HEK293 (cell line): ENCODE measurements at regions not wholly inside any gene's neighbourhood (a gene's known extent, or its start where the extent isn't known, plus 50 kb on each side); places are given as distances from the start of the nearest gene placed in this dataset.

Experiments
- CTCF ChIA-PET: fragments of 350-600 bp; formaldehyde crosslinking; extraction: SDS; loops from one replicate; lab custom pipeline; 2021; ENCODE audit warnings: antibody characterized with exemption; lab: Yijun Ruan, JAX
- POLR2A ChIA-PET: fragments of 300-600 bp; formaldehyde crosslinking; extraction: SDS; loops from one replicate; lab custom pipeline; 2020; ENCODE audit warnings: antibody characterized with exemption, inconsistent platforms; lab: Yijun Ruan, JAX
- H3K27ac ChIP-seq: fragments of 200-500 bp; sonication (Bioruptor generic); 2 replicates; pipeline ENCODE4 v1.5.1; 2014; ENCODE audit warnings: low read depth, low read length, control low read depth, inconsistent platforms; ENCODE audit errors: extremely low read depth
- H3K36me3 ChIP-seq, 2 experiments: fragments of 200-500 bp in 1 of 2; sonication (Bioruptor generic) in 1 of 2; 1 replicate in 1 of 2; 2 replicates in 1 of 2; pipeline ENCODE4 v1.5.1; 2014 to 2017; ENCODE audit warnings: inconsistent platforms in 2 of 2, low read length in 2 of 2; ENCODE audit not compliant: control insufficient read depth in 2 of 2, insufficient read depth in 1 of 2
- H3K4me1 ChIP-seq: fragments of 200-500 bp; sonication (Bioruptor generic); 2 replicates; pipeline ENCODE4 v1.5.1; 2014; ENCODE audit warnings: mild to moderate bottlenecking, low read length, inconsistent platforms; ENCODE audit not compliant: control insufficient read depth, insufficient read depth
- H3K4me3 ChIP-seq: 2 replicates; pipeline ENCODE4 v1.5.1; 2011; ENCODE audit warnings: low read depth, mild to moderate bottlenecking, control low read depth, low read length, moderate library complexity
- H3K9me3 ChIP-seq: fragments of 200-500 bp; sonication (Bioruptor generic); 2 replicates; pipeline ENCODE4 v1.5.1; 2014; ENCODE audit warnings: low read depth, low read length, inconsistent platforms; ENCODE audit not compliant: control insufficient read depth, insufficient read depth
- CTCF ChIP-seq: fragments of 450-650 bp; formaldehyde crosslinking; IDR thresholded peaks from 2 replicates; pipeline ENCODE4 v1.5.1; 2016; ENCODE audit warnings: missing biosample characterization, missing genetic modification characterization
- ELK4 ChIP-seq: IDR thresholded peaks from 2 replicates; pipeline ENCODE4 v1.6.1; 2011; ENCODE audit warnings: mild to moderate bottlenecking, low read depth, low read length, borderline replicate concordance
- HOXC10 ChIP-seq: sonication (generic); formaldehyde crosslinking; IDR thresholded peaks from 2 replicates; pipeline ENCODE4 v1.8.1; 2023; ENCODE audit warnings: mild to moderate bottlenecking, missing genetic modification reagents
- HOXD13 ChIP-seq: sonication (generic); formaldehyde crosslinking; IDR thresholded peaks from 2 replicates; pipeline ENCODE4 v1.8.0; 2022; ENCODE audit warnings: missing genetic modification reagents, borderline replicate concordance
- KLF1 ChIP-seq: fragments of 450-650 bp; formaldehyde crosslinking; IDR thresholded peaks from 2 replicates; pipeline ENCODE4 v1.5.1; 2016; ENCODE audit warnings: missing biosample characterization, missing genetic modification characterization
- MZF1 ChIP-seq: fragments of 450-650 bp; formaldehyde crosslinking; IDR thresholded peaks from 2 replicates; pipeline ENCODE4 v1.5.1; 2017; ENCODE audit warnings: missing biosample characterization, missing genetic modification characterization, borderline replicate concordance
- OVOL3 ChIP-seq: fragments of 450-650 bp; formaldehyde crosslinking; IDR thresholded peaks from 2 replicates; pipeline ENCODE4 v1.5.1; 2016; ENCODE audit warnings: missing biosample characterization, missing genetic modification characterization
- TCF7L2 ChIP-seq: IDR thresholded peaks from 2 replicates; pipeline ENCODE4 v1.6.1; 2011; ENCODE audit warnings: low read depth, mild to moderate bottlenecking, inconsistent platforms, low read length, moderate library complexity, borderline replicate concordance
- ZBTB48 ChIP-seq: fragments of 450-650 bp; formaldehyde crosslinking; IDR thresholded peaks from 2 replicates; pipeline ENCODE4 v1.5.1; 2016; ENCODE audit warnings: missing biosample characterization, missing genetic modification characterization
- ZNF16 ChIP-seq: fragments of 450-650 bp; formaldehyde crosslinking; IDR thresholded peaks from 2 replicates; pipeline ENCODE4 v1.5.1; 2016; ENCODE audit warnings: low read depth, missing biosample characterization, missing genetic modification characterization
- ZNF169 ChIP-seq: fragments of 450-650 bp; formaldehyde crosslinking; IDR thresholded peaks from 2 replicates; pipeline ENCODE4 v1.5.1; 2016; ENCODE audit warnings: missing biosample characterization, missing genetic modification characterization
- ZNF202 ChIP-seq: fragments of 450-650 bp; formaldehyde crosslinking; IDR thresholded peaks from 2 replicates; pipeline ENCODE4 v1.5.1; 2016; ENCODE audit warnings: missing biosample characterization, missing genetic modification characterization, borderline replicate concordance
- ZNF274 ChIP-seq, 2 experiments: fragments of 200-500 bp in 1 of 2; fragments of 450-650 bp in 1 of 2; sonication (Bioruptor generic) in 1 of 2; formaldehyde crosslinking in 1 of 2; IDR thresholded peaks; 2 replicates each; pipeline versions ENCODE4 v1.5.1 to v1.6.1; 2014 to 2016; ENCODE audit warnings: borderline replicate concordance in 1 of 2, inconsistent platforms in 1 of 2, low read length in 1 of 2, missing biosample characterization in 1 of 2, missing genetic modification characterization in 1 of 2
- ZNF366 ChIP-seq: fragments of 450-650 bp; formaldehyde crosslinking; conservative IDR thresholded peaks from 2 replicates; pipeline ENCODE4 v1.5.1; 2016; ENCODE audit warnings: missing biosample characterization, missing genetic modification characterization
- ZNF404 ChIP-seq: fragments of 450-650 bp; formaldehyde crosslinking; IDR thresholded peaks from 2 replicates; pipeline ENCODE4 v1.5.1; 2017; ENCODE audit warnings: missing biosample characterization, missing genetic modification characterization
- ZNF629 ChIP-seq: fragments of 450-650 bp; formaldehyde crosslinking; IDR thresholded peaks from 2 replicates; pipeline ENCODE4 v1.5.1; 2017; ENCODE audit warnings: missing biosample characterization, missing genetic modification characterization
- ZNF677 ChIP-seq: fragments of 450-650 bp; IDR thresholded peaks from 2 replicates; pipeline ENCODE4 v1.5.0; 2018; ENCODE audit warnings: missing biosample characterization, mild to moderate bottlenecking, missing genetic modification characterization, moderate library complexity
- ZNF707 ChIP-seq: fragments of 450-650 bp; formaldehyde crosslinking; IDR thresholded peaks from 2 replicates; pipeline ENCODE4 v1.5.1; 2016; ENCODE audit warnings: missing biosample characterization, missing genetic modification characterization
- ZNF843 ChIP-seq: fragments of 450-650 bp; formaldehyde crosslinking; IDR thresholded peaks from 2 replicates; pipeline ENCODE4 v1.5.1; 2016; ENCODE audit warnings: missing biosample characterization, missing genetic modification characterization
- TF ChIP-seq, protein P1 (sequence below): fragments of 450-650 bp; formaldehyde crosslinking; IDR thresholded peaks from 2 replicates; pipeline ENCODE4 v1.5.0; 2017; ENCODE audit warnings: missing biosample characterization, missing genetic modification characterization, borderline replicate concordance
- TF ChIP-seq, protein P2 (sequence below): fragments of 450-650 bp; formaldehyde crosslinking; IDR thresholded peaks from 2 replicates; pipeline ENCODE4 v1.5.1; 2016; ENCODE audit warnings: missing biosample characterization, missing genetic modification characterization
- TF ChIP-seq, protein P3 (sequence below): fragments of 450-650 bp; formaldehyde crosslinking; IDR thresholded peaks from 2 replicates; pipeline ENCODE4 v1.5.1; 2017; ENCODE audit warnings: missing biosample characterization, missing genetic modification characterization

GRCh38 chr4:125444166-125444565 lies 129.4 kb downstream of the FAT4 start (continued):
- no peak for TF ChIP-seq ZBTB48 (tag by site-specific recombination)
- TF ChIP-seq, protein P1, sequence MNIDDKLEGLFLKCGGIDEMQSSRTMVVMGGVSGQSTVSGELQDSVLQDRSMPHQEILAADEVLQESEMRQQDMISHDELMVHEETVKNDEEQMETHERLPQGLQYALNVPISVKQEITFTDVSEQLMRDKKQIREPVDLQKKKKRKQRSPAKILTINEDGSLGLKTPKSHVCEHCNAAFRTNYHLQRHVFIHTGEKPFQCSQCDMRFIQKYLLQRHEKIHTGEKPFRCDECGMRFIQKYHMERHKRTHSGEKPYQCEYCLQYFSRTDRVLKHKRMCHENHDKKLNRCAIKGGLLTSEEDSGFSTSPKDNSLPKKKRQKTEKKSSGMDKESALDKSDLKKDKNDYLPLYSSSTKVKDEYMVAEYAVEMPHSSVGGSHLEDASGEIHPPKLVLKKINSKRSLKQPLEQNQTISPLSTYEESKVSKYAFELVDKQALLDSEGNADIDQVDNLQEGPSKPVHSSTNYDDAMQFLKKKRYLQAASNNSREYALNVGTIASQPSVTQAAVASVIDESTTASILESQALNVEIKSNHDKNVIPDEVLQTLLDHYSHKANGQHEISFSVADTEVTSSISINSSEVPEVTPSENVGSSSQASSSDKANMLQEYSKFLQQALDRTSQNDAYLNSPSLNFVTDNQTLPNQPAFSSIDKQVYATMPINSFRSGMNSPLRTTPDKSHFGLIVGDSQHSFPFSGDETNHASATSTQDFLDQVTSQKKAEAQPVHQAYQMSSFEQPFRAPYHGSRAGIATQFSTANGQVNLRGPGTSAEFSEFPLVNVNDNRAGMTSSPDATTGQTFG (tag by site-specific recombination): no peak

GRCh38 chr4:125445525-125445924 lies 130.8 kb downstream of the FAT4 start:
- peaks cover 0 to 4% of the 10 kb centered on the region in 2 experiments; a peak in 1 of 3 replicates for H3K36me3 ChIP-seq
- TF ChIP-seq ZNF16 (tag by site-specific recombination): no peak
- TF ChIP-seq ELK4: no peak
- TF ChIP-seq ZNF707: no peak
- TF ChIP-seq ZNF274 (IDR thresholded peaks at IDR 0.05; ENCODE audit: low read length): no peak
- no peak for TF ChIP-seq ZNF274 (tag by site-specific recombination; IDR thresholded peaks at IDR 0.05; ENCODE audit: borderline replicate concordance)
- TF ChIP-seq ZNF843 (tag by site-specific recombination): no peak
- no peak for TF ChIP-seq TCF7L2
- no peak for TF ChIP-seq MZF1 (tag by site-specific recombination)
- TF ChIP-seq KLF1 (tag by site-specific recombination): no peak
- TF ChIP-seq HOXC10 (CRISPR knock-in tag): no peak
- no peak for TF ChIP-seq ZNF677
- TF ChIP-seq CTCF (tag by site-specific recombination): no peak
- no peak for TF ChIP-seq ZNF202 (tag by site-specific recombination)
- TF ChIP-seq ZNF169 (tag by site-specific recombination): no peak
- TF ChIP-seq, protein P2, sequence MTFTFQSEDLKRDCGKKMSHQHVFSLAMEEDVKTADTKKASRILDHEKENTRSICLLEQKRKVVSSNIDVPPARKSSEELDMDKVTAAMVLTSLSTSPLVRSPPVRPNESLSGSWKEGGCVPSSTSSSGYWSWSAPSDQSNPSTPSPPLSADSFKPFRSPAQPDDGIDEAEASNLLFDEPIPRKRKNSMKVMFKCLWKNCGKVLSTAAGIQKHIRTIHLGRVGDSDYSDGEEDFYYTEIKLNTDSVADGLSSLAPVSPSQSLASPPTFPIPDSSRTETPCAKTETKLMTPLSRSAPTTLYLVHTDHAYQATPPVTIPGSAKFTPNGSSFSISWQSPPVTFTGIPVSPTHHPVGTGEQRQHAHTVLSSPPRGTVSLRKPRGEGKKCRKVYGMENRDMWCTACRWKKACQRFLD: no peak
- TF ChIP-seq HOXD13 (CRISPR knock-in tag): no peak
- TF ChIP-seq, protein P3, sequence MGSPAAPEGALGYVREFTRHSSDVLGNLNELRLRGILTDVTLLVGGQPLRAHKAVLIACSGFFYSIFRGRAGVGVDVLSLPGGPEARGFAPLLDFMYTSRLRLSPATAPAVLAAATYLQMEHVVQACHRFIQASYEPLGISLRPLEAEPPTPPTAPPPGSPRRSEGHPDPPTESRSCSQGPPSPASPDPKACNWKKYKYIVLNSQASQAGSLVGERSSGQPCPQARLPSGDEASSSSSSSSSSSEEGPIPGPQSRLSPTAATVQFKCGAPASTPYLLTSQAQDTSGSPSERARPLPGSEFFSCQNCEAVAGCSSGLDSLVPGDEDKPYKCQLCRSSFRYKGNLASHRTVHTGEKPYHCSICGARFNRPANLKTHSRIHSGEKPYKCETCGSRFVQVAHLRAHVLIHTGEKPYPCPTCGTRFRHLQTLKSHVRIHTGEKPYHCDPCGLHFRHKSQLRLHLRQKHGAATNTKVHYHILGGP (tag by site-specific recombination): no peak
- no peak for TF ChIP-seq OVOL3
- TF ChIP-seq ZNF366 (tag by site-specific recombination): no peak
- TF ChIP-seq ZNF404 (tag by site-specific recombination): no peak
- TF ChIP-seq ZNF629: no peak
- no peak overlapping the region for H3K4me3 ChIP-seq
- no peaks in the 10 kb centered on the region for H3K9me3 ChIP-seq
- CTCF ChIA-PET: no interaction called here
- H3K27ac ChIP-seq: no peak overlapping the region
- no peaks in the 10 kb centered on the region for H3K4me1 ChIP-seq
- POLR2A ChIA-PET: no interaction called here
